ENCODE measurements at regions not wholly inside any gene's neighbourhood (a gene's known extent, or its start where the extent isn't known, plus 50 kb on each side); places are given as distances from the start of the nearest gene placed in this dataset.

DNA sequence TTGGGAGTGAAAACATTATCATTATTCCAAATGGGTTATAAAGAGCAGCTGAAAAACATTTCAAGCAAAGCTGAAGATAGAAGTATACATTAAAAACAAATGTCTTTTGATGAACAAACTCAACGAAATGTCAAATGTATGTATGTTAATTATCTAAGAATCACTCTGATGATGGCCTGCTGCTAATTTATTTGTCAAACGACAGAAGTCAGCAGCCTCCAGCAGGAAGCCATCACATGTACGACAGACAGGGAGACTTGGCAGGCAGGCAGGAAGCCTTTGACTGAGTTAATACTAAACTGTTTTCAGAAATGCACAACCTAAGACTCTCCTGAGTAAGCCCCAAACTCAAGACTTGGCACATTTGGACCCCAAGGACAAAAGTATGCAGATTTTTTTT is 491.1 kb downstream of the ZNF385D start:
- peak overlapping the region; percentile 74 for H3K27ac Mint-ChIP-seq (ENCODE audit: unreplicated experiment)
- H3K9me3 Mint-ChIP-seq (ENCODE audit: low read depth, unreplicated experiment) = no peaks in the 10 kb centered on the region
- peaks cover 43% of the 10 kb centered on the region for H3K4me1 Mint-ChIP-seq (ENCODE audit: low read depth, unreplicated experiment)
- TF ChIP-seq, protein P1, sequence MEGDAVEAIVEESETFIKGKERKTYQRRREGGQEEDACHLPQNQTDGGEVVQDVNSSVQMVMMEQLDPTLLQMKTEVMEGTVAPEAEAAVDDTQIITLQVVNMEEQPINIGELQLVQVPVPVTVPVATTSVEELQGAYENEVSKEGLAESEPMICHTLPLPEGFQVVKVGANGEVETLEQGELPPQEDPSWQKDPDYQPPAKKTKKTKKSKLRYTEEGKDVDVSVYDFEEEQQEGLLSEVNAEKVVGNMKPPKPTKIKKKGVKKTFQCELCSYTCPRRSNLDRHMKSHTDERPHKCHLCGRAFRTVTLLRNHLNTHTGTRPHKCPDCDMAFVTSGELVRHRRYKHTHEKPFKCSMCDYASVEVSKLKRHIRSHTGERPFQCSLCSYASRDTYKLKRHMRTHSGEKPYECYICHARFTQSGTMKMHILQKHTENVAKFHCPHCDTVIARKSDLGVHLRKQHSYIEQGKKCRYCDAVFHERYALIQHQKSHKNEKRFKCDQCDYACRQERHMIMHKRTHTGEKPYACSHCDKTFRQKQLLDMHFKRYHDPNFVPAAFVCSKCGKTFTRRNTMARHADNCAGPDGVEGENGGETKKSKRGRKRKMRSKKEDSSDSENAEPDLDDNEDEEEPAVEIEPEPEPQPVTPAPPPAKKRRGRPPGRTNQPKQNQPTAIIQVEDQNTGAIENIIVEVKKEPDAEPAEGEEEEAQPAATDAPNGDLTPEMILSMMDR (IDR thresholded peaks at IDR 0.05; ENCODE audit: unreplicated experiment) = no peak
- no peaks in the 10 kb centered on the region for H3K27me3 Mint-ChIP-seq (ENCODE audit: unreplicated experiment)
- no peaks in the 10 kb centered on the region for H3K36me3 Mint-ChIP-seq (ENCODE audit: insufficient read depth, unreplicated experiment)
- intact Hi-C loops (cut with micrococcal nuclease; ENCODE audit: unreplicated experiment) = loop anchor here (5.0 kb wide), 3 partner anchors 132 to 222 kb away; no protein-coding TSS in a partner anchor
- no TSS peak for BruUV-seq (replicated peaks)
- CTCF ChIA-PET = interaction anchor here (0.6 kb wide), 1 partner anchor 175 kb away, joined by 4 read pairs; no protein-coding TSS in a partner anchor
- peak; percentile 20 for DNase-seq
- H3K4me3 Mint-ChIP-seq (ENCODE audit: low read depth, unreplicated experiment) = peak overlapping the region; percentile 23

DNA sequence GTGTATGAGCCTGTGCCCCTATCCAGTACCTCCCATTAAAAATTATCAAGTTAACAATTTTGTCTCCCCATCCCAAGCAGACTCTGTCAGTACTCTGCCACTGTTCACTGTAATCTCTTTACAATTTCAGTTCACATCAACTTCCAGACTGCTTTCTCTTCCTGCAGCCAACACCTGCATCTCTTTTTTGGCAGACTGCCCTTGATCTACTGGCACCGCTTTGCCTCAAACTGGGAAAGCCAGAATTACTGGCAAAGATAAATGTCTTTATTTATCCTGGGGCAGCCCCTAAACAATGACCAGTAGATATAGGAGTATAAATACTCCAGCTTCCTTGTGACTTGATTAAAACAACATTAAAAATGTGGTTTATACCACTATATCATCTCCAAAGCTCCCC is 494.1 kb downstream of the ZNF385D start:
- TF ChIP-seq, protein P1 (IDR thresholded peaks at IDR 0.05; ENCODE audit: unreplicated experiment) = no peak
- Mint-ChIP-seq H3K4me3 (ENCODE audit: low read depth, unreplicated experiment) (peak overlapping the region; percentile 18), H3K9me3 (ENCODE audit: low read depth, unreplicated experiment) (no peaks in the 10 kb centered on the region), H3K27me3 (ENCODE audit: unreplicated experiment) (no peaks in the 10 kb centered on the region), H3K4me1 (ENCODE audit: low read depth, unreplicated experiment) (peaks cover 43% of the 10 kb centered on the region), H3K36me3 (ENCODE audit: insufficient read depth, unreplicated experiment) (no peaks in the 10 kb centered on the region), H3K27ac (ENCODE audit: unreplicated experiment) (peak overlapping the region; percentile 56)
- BruUV-seq (replicated peaks) = no TSS peak
- CTCF ChIA-PET = no interaction called here
- intact Hi-C loops (cut with micrococcal nuclease; ENCODE audit: unreplicated experiment) = loop anchor here (5.0 kb wide), 3 partner anchors 135 to 225 kb away; no protein-coding TSS in a partner anchor
- DNase-seq = peak; percentile 64

DNA sequence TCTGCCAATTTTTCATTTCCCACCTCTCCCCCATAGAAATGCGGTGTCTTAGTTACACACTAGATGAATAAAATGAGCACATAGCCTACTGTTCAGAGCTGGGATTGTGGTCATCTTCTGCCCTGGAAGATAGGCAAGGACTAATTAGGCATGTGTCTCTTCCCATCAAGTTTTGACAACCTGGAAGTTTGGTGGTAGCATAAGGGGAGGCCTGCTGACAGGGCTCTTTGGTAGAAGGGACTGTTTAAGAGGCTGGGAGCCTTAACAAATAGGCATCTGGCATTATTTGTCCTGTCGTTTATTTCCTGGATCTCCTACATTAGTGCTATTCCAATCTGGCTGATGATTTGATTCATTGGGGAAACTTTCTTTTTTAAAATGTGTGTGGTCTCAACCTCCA is 512.3 kb downstream of the ZNF385D start:
- intact Hi-C loops (cut with micrococcal nuclease; ENCODE audit: unreplicated experiment) = no loop called here
- no TSS peak for BruUV-seq (replicated peaks)
- no peaks in the 10 kb centered on the region for H3K9me3 Mint-ChIP-seq (ENCODE audit: low read depth, unreplicated experiment)
- H3K36me3 Mint-ChIP-seq (ENCODE audit: insufficient read depth, unreplicated experiment) = no peaks in the 10 kb centered on the region
- DNase-seq = no peak
- peaks cover 3% of the 10 kb centered on the region for H3K4me1 Mint-ChIP-seq (ENCODE audit: low read depth, unreplicated experiment)
- H3K27me3 Mint-ChIP-seq (ENCODE audit: unreplicated experiment) = no peaks in the 10 kb centered on the region
- CTCF ChIA-PET = no interaction called here
- TF ChIP-seq, protein P1 (IDR thresholded peaks at IDR 0.05; ENCODE audit: unreplicated experiment) = no peak
- H3K4me3 Mint-ChIP-seq (ENCODE audit: low read depth, unreplicated experiment) = no peak overlapping the region
- no peak overlapping the region for H3K27ac Mint-ChIP-seq (ENCODE audit: unreplicated experiment)

DNA sequence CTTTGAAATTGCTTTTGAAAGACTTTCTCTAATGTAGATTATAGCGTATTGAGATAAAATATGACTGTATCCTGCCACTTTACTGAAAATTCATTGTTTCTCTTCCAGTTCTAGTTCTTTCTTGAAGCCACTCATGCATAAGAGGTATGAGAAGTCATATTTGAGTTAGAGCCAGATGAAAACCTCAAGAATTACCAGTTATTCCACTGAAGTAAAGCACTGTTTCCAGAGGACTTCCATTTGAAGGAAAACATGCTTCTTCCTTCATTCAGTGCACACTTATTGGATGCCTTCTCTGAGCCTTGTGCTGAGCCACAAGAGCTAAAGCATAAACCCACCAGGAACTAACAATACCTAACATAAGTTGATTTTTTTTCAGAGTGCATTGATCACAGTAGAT is 513.4 kb downstream of the ZNF385D start:
- Mint-ChIP-seq H3K9me3 (ENCODE audit: low read depth, unreplicated experiment) (no peaks in the 10 kb centered on the region), H3K4me1 (ENCODE audit: low read depth, unreplicated experiment) (peaks cover 8% of the 10 kb centered on the region), H3K36me3 (ENCODE audit: insufficient read depth, unreplicated experiment) (no peaks in the 10 kb centered on the region), H3K27me3 (ENCODE audit: unreplicated experiment) (no peaks in the 10 kb centered on the region), H3K27ac (ENCODE audit: unreplicated experiment) (no peak overlapping the region), H3K4me3 (ENCODE audit: low read depth, unreplicated experiment) (no peak overlapping the region)
- CTCF ChIA-PET = no interaction called here
- intact Hi-C loops (cut with micrococcal nuclease; ENCODE audit: unreplicated experiment) = no loop called here
- DNase-seq = no peak
- TF ChIP-seq, protein P1 (IDR thresholded peaks at IDR 0.05; ENCODE audit: unreplicated experiment) = no peak
- BruUV-seq (replicated peaks) = no TSS peak

Measured in Calu3 (cell line).